ENCODE measurements at regions not wholly inside any gene's neighbourhood (a gene's known extent, or its start where the extent isn't known, plus 50 kb on each side); places are given as distances from the start of the nearest gene placed in this dataset.

DNA sequence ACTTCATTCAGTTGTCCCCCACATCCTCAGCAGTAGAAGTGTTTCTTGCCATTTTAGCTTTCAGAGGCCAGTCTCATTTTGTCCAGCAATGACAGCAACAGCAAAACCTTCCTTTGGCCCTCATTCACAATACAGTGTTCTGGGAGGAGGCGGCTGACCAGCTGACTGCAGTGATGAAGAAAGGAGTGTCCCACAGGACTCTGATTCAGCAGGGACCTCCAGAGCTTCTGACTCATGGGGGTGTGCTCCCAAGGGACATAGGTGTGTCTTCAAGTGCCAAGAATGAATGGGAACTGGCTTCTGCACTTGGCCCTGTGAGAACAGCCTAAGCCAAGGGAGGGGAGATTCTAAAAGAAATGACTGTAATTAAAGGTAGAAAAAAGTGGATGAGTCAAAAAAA lies 147.0 kb upstream of the PELI1 start:
- Histone ChIP-seq H3K9ac (ENCODE audit: low read depth, low read length) (no peak overlapping the region), H3K4me1 (ENCODE audit: control insufficient read depth, insufficient read depth, low read length) (peaks cover 19% of the 10 kb centered on the region), H3K27me3 (ENCODE audit: control insufficient read depth, insufficient read depth, low read length) (peaks cover 12% of the 10 kb centered on the region), H3K9me3 (replicated peaks; ENCODE audit: low read length) (no peaks in the 10 kb centered on the region), H3K4me2 (ENCODE audit: low read length) (peak overlapping the region; percentile 64), H3K36me3 (ENCODE audit: insufficient read depth, low read length) (no peaks in the 10 kb centered on the region), H3K4me3 (ENCODE audit: low read length) (no peak overlapping the region)

DNA sequence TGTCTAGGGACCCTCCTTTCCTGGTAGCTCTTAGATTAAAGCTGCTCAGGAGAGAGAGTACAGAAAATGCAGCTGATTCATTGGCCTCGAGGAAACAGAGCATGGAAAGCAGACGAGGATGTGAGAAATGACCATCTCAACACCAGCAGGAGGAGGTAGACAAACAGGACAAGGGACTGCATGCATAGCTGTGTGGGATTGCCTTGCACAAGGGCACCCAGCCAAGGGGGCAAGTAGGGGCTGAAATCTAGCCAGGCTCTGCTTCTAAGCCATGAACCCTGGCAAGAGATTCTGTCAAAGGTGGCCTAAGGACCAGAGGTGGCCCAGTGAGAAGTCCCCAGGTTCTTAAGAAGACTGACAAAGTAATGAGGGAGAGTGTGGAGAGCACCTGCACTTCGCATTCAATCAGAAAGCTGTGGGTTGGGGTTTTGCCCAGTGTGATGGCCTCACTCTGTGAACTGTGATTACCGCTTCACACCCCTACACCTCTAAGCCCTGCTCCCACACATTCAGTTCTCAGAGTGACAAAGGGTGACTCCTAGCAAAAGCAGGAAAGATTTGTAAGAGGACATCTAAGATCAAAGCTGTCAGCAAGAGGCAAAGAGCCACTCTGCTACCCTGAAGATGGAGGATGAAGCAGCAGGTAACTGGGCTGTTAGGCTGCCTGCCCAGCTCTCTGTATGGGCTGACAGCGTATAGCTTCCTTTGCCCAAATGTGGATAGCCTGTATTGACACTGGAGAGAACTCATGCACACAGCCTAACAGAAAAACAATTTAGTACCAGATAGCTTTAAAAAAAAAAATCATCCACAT lies 151.3 kb upstream of the PELI1 start:
- no peak overlapping the region for H3K4me2 ChIP-seq (ENCODE audit: low read length)
- H3K27me3 ChIP-seq (ENCODE audit: control insufficient read depth, insufficient read depth, low read length) = peaks cover 32% of the 10 kb centered on the region
- H3K9ac ChIP-seq (ENCODE audit: low read depth, low read length) = no peak overlapping the region
- H3K4me3 ChIP-seq (ENCODE audit: low read length) = no peak overlapping the region
- H3K9me3 ChIP-seq (replicated peaks; ENCODE audit: low read length) = no peaks in the 10 kb centered on the region
- peaks cover 13% of the 10 kb centered on the region for H3K4me1 ChIP-seq (ENCODE audit: control insufficient read depth, insufficient read depth, low read length)
- H3K36me3 ChIP-seq (ENCODE audit: insufficient read depth, low read length) = no peaks in the 10 kb centered on the region

DNA sequence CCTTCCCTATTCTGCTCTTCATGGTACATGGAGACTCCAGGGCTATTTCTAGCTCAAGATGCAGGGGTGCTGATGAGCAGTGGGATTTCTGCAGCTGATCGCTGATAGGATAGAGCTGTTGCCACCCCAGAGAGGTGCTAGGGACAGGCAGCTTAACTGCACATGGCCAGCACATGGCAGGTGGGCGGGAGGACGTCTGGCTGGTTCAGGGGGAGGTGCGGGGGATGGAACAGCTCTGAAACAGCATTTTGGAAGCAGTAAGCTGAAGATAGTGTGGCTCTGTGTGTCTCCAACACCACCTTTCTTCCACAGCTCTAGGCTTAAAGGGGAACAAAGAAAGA lies 151.9 kb upstream of the PELI1 start:
- no peak overlapping the region for H3K9ac ChIP-seq (ENCODE audit: low read depth, low read length)
- H3K9me3 ChIP-seq (replicated peaks; ENCODE audit: low read length) = no peaks in the 10 kb centered on the region
- H3K36me3 ChIP-seq (ENCODE audit: insufficient read depth, low read length) = no peaks in the 10 kb centered on the region
- peaks cover 32% of the 10 kb centered on the region for H3K27me3 ChIP-seq (ENCODE audit: control insufficient read depth, insufficient read depth, low read length)
- no peak overlapping the region for H3K4me3 ChIP-seq (ENCODE audit: low read length)
- H3K4me2 ChIP-seq (ENCODE audit: low read length) = no peak overlapping the region
- peaks cover 7% of the 10 kb centered on the region for H3K4me1 ChIP-seq (ENCODE audit: control insufficient read depth, insufficient read depth, low read length)

DNA sequence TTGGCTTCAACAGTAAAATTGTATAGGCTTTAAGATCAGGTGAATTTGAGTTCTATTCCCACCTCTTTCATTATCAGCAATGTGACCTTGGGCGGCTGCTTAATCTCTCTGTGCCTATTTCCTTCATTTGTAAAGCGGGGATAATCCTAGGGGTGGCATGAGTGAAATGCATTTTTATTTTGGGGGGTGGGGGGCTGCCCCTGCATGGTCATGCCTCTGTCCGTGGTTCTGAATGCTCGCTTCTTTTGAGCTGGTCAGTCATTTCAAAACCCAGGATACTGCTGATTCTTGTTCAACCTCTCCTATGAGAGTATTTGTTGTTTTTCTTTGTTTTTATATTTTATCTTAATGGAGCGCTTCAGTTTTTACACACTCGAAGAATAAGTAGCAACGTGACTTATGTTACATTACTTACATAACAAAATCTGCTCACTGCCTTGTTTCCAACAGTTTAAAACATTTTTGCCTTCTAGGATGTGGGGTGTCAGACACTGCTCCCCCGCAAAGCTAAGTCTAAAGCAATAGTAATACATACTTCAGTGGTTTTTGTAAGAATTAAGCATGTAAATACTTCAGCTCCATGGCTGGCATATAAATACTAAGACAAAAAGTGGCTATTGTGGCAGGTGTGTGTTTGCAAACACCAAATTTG lies 152.6 kb upstream of the PELI1 start:
- Histone ChIP-seq H3K4me2 (ENCODE audit: low read length) (no peak overlapping the region), H3K27me3 (ENCODE audit: control insufficient read depth, insufficient read depth, low read length) (peaks cover 32% of the 10 kb centered on the region), H3K4me3 (ENCODE audit: low read length) (no peak overlapping the region), H3K9ac (ENCODE audit: low read depth, low read length) (no peak overlapping the region), H3K9me3 (replicated peaks; ENCODE audit: low read length) (no peaks in the 10 kb centered on the region), H3K4me1 (ENCODE audit: control insufficient read depth, insufficient read depth, low read length) (peaks cover under 1% of the 10 kb centered on the region), H3K36me3 (ENCODE audit: insufficient read depth, low read length) (no peaks in the 10 kb centered on the region)

DNA sequence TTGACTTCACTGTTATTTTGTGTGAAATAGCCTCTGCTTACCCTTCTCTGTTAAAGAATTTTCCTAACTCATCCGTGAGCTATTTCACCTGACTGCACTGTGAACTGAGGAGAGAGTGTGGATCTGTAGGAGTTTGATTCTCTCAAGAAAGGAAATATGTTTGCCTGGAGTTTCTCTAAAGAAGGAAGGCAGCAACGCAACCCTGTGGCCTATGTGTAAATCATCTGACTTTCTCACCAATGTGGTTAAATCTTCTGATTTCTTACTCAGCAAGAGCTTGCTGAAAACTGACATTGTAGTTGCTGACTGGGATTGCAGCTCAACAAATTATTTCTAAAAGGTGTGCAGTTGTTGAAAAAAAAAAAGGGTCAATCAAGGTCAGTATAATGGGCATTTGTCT lies 153.9 kb upstream of the PELI1 start:
- Histone ChIP-seq H3K36me3 (ENCODE audit: insufficient read depth, low read length) (no peaks in the 10 kb centered on the region), H3K9me3 (replicated peaks; ENCODE audit: low read length) (no peaks in the 10 kb centered on the region), H3K4me1 (ENCODE audit: control insufficient read depth, insufficient read depth, low read length) (no peaks in the 10 kb centered on the region), H3K4me2 (ENCODE audit: low read length) (no peak overlapping the region), H3K9ac (ENCODE audit: low read depth, low read length) (no peak overlapping the region), H3K27me3 (ENCODE audit: control insufficient read depth, insufficient read depth, low read length) (peaks cover 32% of the 10 kb centered on the region), H3K4me3 (ENCODE audit: low read length) (no peak overlapping the region)

DNA sequence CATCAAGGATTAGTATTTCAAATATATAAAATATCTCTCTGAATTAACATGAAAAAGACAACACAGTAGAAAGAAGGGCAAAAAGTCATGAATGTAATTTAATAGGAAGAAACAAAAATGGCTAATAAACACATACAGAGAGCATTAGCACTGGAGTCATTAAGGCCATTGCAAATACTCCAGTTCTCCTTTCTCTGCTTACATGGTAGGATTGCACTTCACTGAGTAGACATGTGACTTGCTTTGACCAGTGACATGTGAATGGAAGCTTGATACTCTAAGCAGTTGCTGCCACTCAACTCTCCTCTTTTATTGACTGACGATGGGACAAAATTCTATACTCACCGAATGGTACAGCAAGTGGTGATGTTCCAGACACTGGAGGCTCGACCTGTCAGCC lies 153.9 kb upstream of the LGALSL start:
- no peak overlapping the region for H3K9ac ChIP-seq (ENCODE audit: low read depth, low read length)

DNA sequence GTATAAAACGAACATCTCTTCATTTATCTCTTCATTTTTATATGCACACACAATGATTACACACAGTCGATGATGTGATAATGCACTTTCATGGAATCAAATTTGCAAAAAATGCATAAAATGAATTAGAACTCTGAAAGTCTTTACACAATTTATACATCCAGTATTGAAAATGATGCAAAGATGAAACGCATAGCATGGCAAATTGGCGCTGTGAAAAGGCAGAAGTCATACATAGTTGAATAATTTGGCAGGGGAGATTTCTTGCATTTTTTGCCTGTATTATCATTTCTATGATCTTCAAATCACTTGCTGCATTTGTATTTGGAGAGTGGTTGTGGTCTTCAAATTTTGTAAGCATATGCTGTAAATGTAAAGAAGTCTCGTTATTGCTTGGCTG lies 150.7 kb upstream of the LGALSL start:
- H3K36me3 ChIP-seq (ENCODE audit: insufficient read depth, low read length) = no peaks in the 10 kb centered on the region
- H3K4me2 ChIP-seq (ENCODE audit: low read length) = no peak overlapping the region
- H3K9ac ChIP-seq (ENCODE audit: low read depth, low read length) = no peak overlapping the region
- no peaks in the 10 kb centered on the region for H3K9me3 ChIP-seq (replicated peaks; ENCODE audit: low read length)
- H3K4me1 ChIP-seq (ENCODE audit: control insufficient read depth, insufficient read depth, low read length) = no peaks in the 10 kb centered on the region
- H3K27me3 ChIP-seq (ENCODE audit: control insufficient read depth, insufficient read depth, low read length) = peaks cover 5% of the 10 kb centered on the region
- no peak overlapping the region for H3K4me3 ChIP-seq (ENCODE audit: low read length)

More for the DNA sequence above, 153.9 kb upstream of the LGALSL start:
- no peak overlapping the region for H3K4me3 ChIP-seq (ENCODE audit: low read length)
- no peak overlapping the region for H3K4me2 ChIP-seq (ENCODE audit: low read length)
- no peaks in the 10 kb centered on the region for H3K9me3 ChIP-seq (replicated peaks; ENCODE audit: low read length)
- no peaks in the 10 kb centered on the region for H3K36me3 ChIP-seq (ENCODE audit: insufficient read depth, low read length)
- no peaks in the 10 kb centered on the region for H3K4me1 ChIP-seq (ENCODE audit: control insufficient read depth, insufficient read depth, low read length)
- peaks cover 31% of the 10 kb centered on the region for H3K27me3 ChIP-seq (ENCODE audit: control insufficient read depth, insufficient read depth, low read length)

DNA sequence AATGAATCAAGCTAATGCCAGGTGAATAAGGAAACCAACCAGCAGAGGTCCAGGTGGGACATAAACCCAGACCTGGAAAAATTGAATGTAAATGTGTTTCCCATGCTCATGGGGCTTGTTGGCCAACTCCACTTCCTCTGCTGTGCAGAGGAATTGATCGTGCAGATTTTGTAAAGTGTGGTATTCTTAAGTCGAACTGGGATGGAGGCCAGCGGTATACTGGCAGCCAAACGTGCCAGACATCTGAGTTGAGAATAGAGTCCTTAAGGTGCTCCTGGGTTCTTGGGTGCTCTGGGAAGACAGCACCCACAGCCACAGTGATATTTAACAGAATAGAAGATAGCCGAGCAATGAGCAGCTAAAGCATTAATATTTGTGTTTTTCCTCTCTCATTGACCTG lies 146.5 kb upstream of the LGALSL start:
- Histone ChIP-seq H3K4me2 (ENCODE audit: low read length) (no peak overlapping the region), H3K36me3 (ENCODE audit: insufficient read depth, low read length) (no peaks in the 10 kb centered on the region), H3K9me3 (replicated peaks; ENCODE audit: low read length) (no peaks in the 10 kb centered on the region), H3K27me3 (ENCODE audit: control insufficient read depth, insufficient read depth, low read length) (no peaks in the 10 kb centered on the region), H3K4me3 (ENCODE audit: low read length) (no peak overlapping the region), H3K9ac (ENCODE audit: low read depth, low read length) (no peak overlapping the region), H3K4me1 (ENCODE audit: control insufficient read depth, insufficient read depth, low read length) (peaks cover 10% of the 10 kb centered on the region)

DNA sequence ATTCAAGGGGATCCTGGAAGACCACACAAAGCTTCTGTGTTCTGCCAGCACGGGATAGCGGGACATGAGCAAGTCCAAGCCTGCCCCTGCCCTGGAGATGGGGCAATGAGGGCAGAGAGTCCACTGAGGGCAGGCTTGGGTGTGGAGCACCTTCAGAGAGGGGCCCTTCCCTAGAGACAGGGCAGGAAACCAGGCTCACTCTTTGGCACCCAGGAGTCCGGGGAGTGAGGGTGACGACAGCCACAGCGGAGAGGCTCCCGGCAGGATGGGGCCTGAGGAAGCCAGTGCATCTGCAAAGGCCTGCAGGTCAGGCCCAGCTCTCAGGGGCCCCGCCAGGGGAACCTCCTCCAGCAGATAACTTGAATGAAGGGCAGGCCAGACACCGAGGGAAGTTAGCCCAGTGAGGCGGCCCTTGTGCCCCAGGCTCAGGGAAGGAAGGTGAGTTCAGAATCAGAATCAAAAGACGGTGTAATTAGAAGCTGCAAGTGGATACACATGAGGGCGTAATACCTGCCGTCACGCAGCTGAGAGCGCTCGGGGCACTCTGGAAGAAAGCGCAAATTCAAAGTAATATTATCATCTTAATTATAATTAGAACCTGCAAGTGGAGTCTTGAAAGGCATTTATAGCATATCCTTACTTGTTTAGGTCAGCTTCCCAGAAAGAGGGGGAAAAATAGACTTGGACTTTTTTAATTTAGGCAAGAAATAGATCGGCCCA lies 142.6 kb upstream of the LGALSL start:
- Histone ChIP-seq H3K4me2 (ENCODE audit: low read length) (peak overlapping the region; percentile 81), H3K36me3 (ENCODE audit: insufficient read depth, low read length) (no peaks in the 10 kb centered on the region), H3K9ac (ENCODE audit: low read depth, low read length) (peak overlapping the region; percentile 68), H3K9me3 (replicated peaks; ENCODE audit: low read length) (no peaks in the 10 kb centered on the region), H3K4me1 (ENCODE audit: control insufficient read depth, insufficient read depth, low read length) (peaks cover 15% of the 10 kb centered on the region), H3K4me3 (ENCODE audit: low read length) (no peak overlapping the region), H3K27me3 (ENCODE audit: control insufficient read depth, insufficient read depth, low read length) (peaks cover 22% of the 10 kb centered on the region)

DNA sequence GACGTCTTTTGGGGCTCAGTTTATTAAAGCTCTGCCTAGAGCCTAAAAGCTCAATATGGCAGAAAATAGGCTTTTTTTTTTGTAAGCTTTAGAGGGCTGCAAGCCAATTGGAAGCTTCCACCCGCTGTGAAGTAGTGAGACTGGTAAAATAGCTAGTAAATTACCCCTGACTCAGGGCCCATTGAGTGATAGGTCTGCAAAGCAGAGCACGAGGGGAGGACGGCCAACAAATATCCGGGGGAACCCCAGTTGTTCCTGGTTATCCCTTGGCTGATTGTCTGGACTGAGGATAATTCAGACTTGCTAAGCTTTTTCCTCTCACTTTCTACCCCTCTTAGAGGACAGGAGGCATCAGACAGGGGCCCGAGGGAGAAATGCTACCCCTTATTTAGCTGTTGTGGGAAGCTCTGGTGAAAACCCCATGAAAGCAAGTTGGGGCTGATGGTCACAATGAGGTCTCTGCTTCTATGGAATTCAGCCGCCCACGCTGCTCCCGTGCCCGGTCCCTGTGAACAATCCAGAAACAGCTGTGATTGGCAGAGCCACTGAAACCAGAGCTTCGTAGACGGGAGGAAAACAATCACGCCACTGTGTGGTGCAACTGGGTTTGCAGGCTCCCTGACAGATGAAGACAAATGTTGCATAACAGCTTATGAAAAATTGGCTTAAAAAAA lies 141.9 kb upstream of the LGALSL start:
- H3K36me3 ChIP-seq (ENCODE audit: insufficient read depth, low read length) = no peaks in the 10 kb centered on the region
- peaks cover 23% of the 10 kb centered on the region for H3K27me3 ChIP-seq (ENCODE audit: control insufficient read depth, insufficient read depth, low read length)
- peaks cover 15% of the 10 kb centered on the region for H3K4me1 ChIP-seq (ENCODE audit: control insufficient read depth, insufficient read depth, low read length)
- H3K9me3 ChIP-seq (replicated peaks; ENCODE audit: low read length) = no peaks in the 10 kb centered on the region
- H3K9ac ChIP-seq (ENCODE audit: low read depth, low read length) = peak overlapping the region; percentile 68
- peak overlapping the region; percentile 81 for H3K4me2 ChIP-seq (ENCODE audit: low read length)
- peak overlapping the region; percentile 44 for H3K4me3 ChIP-seq (ENCODE audit: low read length)

DNA sequence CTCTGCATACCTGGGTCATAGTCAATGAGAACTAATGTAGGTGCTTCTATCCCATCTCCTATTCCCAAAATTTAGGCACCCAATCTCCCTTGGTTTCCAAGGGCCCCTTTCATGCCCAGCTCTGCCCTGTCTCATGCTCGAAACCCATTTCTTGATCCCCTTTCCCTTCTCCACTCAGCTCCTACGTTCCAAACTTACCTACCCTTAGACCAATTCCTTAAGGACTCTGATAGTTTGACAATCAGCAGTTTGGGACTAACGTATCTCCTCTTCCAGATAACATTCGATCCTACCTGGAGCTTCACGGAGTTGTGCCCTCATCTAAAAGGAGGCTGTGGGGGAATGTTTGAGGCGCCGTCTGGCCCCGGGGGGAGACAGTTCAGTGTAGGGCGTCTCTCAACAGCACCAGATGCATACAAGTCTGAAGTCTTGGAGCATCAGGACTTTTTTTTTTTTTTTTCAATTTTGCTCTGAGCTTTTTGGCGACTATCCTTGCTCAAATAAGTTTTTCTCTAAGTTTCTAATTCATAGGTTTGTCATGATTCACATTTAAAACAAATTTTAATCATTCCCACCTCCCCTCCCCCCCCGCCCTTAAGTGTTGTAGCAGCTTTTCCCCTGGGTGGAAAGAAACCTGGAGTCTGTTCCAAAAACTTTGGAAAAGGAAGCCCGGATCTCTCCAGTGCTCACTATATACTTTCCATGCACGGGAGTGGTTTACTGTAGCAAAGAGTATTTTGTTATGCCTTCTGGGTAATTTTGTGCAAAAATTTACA lies 141.2 kb upstream of the LGALSL start:
- Histone ChIP-seq H3K4me3 (ENCODE audit: low read length) (no peak overlapping the region), H3K9me3 (replicated peaks; ENCODE audit: low read length) (no peaks in the 10 kb centered on the region), H3K27me3 (ENCODE audit: control insufficient read depth, insufficient read depth, low read length) (peaks cover 29% of the 10 kb centered on the region), H3K36me3 (ENCODE audit: insufficient read depth, low read length) (no peaks in the 10 kb centered on the region), H3K4me2 (ENCODE audit: low read length) (peak overlapping the region; percentile 81), H3K9ac (ENCODE audit: low read depth, low read length) (no peak overlapping the region), H3K4me1 (ENCODE audit: control insufficient read depth, insufficient read depth, low read length) (peaks cover 15% of the 10 kb centered on the region)
